ENCODE measurements at regions not wholly inside any gene's neighbourhood (a gene's known extent, or its start where the extent isn't known, plus 50 kb on each side); places are given as distances from the start of the nearest gene placed in this dataset.

DNA sequence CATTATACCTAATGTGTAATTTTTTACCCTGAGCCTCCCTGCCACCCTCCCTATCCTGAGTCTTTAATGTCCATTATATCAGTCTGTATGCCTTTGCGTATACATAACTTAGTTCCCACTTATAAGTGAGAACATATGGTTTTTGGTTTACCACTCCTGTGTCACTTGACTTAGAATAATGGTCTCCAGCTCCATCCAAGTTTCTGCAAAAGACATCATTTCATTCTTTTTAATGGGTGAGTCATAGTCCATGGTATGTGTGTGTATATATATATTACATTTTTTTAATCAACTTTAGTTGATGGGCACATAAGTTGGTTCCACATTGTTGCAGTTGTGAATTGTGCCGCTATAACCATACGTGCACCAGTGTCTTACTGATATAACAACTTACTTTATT lies 477.1 kb upstream of the NEGR1 start:
- Mint-ChIP-seq H3K9me3 (no peaks in the 10 kb centered on the region), H3K4me3 (no peak overlapping the region), H3K36me3 (ENCODE audit: low read depth) (no peaks in the 10 kb centered on the region), H3K27me3 (ENCODE audit: low read depth) (no peaks in the 10 kb centered on the region), H3K4me1 (no peaks in the 10 kb centered on the region), H3K27ac (no peak overlapping the region)
- TF ChIP-seq, protein P1, sequence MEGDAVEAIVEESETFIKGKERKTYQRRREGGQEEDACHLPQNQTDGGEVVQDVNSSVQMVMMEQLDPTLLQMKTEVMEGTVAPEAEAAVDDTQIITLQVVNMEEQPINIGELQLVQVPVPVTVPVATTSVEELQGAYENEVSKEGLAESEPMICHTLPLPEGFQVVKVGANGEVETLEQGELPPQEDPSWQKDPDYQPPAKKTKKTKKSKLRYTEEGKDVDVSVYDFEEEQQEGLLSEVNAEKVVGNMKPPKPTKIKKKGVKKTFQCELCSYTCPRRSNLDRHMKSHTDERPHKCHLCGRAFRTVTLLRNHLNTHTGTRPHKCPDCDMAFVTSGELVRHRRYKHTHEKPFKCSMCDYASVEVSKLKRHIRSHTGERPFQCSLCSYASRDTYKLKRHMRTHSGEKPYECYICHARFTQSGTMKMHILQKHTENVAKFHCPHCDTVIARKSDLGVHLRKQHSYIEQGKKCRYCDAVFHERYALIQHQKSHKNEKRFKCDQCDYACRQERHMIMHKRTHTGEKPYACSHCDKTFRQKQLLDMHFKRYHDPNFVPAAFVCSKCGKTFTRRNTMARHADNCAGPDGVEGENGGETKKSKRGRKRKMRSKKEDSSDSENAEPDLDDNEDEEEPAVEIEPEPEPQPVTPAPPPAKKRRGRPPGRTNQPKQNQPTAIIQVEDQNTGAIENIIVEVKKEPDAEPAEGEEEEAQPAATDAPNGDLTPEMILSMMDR (IDR thresholded peaks at IDR 0.05; ENCODE audit: unreplicated experiment in 3 of 3), result no peak

DNA sequence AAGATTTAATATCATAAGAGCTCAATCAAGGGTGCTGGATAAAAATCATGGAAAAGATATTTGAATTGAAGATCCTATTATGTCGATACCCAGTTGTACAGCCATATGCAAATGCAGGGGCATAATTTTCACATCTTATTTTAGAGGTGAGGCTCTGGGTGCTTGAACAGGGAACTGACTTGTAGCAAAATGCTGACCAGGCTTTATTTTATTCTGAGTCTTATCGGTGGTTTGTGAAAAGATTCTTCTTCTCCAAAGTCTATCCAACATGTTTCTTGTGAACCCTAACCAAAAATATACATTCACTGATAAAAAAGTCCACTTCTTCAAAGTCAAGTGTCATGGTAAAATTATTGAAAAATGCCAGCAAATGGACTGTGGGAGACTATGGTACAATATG lies 475.5 kb upstream of the NEGR1 start:
- TF ChIP-seq, protein P1 (IDR thresholded peaks at IDR 0.05; ENCODE audit: unreplicated experiment in 3 of 3), result no peak
- Mint-ChIP-seq H3K27ac (no peak overlapping the region), H3K27me3 (ENCODE audit: low read depth) (no peaks in the 10 kb centered on the region), H3K4me1 (no peaks in the 10 kb centered on the region), H3K9me3 (no peaks in the 10 kb centered on the region), H3K4me3 (no peak overlapping the region), H3K36me3 (ENCODE audit: low read depth) (no peaks in the 10 kb centered on the region)

DNA sequence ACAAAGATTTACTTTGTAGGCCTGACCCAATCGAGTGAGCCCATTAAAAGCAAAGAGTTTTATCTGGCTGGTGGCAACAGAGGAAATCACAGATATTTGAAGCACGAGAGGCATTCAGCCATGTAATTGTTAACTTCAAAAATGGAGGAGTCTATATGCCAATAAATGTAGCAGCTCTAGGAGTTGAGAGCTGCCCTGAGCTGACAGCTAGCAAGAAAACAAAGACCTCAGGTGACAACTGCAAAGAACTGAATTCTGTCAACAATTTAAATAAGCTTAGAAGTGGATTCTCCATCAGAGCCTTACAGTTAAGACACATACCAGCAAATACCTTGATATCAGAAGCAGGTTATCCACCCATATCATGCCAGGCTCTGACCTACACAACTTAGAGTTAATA lies 463.1 kb upstream of the NEGR1 start:
- H3K27me3 Mint-ChIP-seq (ENCODE audit: low read depth), result no peaks in the 10 kb centered on the region
- H3K4me1 Mint-ChIP-seq, result no peaks in the 10 kb centered on the region
- TF ChIP-seq, protein P1 (IDR thresholded peaks at IDR 0.05; ENCODE audit: unreplicated experiment in 3 of 3), result no peak
- no peaks in the 10 kb centered on the region for H3K36me3 Mint-ChIP-seq (ENCODE audit: low read depth)
- H3K9me3 Mint-ChIP-seq, result no peaks in the 10 kb centered on the region
- H3K27ac Mint-ChIP-seq, result no peak overlapping the region
- no peak overlapping the region for H3K4me3 Mint-ChIP-seq

DNA sequence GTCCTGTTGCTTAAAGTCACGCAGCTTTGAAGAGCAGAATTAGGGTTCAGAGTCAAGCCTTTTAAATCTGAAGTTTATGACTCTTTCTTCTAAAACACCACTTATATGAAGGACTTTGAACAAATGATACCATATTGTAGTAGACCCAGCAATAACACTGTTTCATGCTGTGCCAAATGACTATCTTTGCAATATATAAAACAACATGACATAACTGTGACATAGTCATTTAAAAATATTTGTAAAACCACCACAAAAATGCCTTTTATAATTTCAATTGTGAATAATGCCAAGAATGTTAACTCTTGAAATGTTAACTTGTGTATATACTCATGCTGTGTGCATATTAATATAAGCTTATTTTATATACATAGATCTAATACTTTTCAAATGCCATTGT lies 452.1 kb upstream of the NEGR1 start:
- Mint-ChIP-seq H3K36me3 (ENCODE audit: low read depth) (no peaks in the 10 kb centered on the region), H3K4me1 (no peaks in the 10 kb centered on the region), H3K27ac (no peak overlapping the region), H3K4me3 (no peak overlapping the region), H3K27me3 (ENCODE audit: low read depth) (peaks cover 3% of the 10 kb centered on the region), H3K9me3 (no peaks in the 10 kb centered on the region)
- TF ChIP-seq, protein P1 (IDR thresholded peaks at IDR 0.05; ENCODE audit: unreplicated experiment in 3 of 3), result no peak

DNA sequence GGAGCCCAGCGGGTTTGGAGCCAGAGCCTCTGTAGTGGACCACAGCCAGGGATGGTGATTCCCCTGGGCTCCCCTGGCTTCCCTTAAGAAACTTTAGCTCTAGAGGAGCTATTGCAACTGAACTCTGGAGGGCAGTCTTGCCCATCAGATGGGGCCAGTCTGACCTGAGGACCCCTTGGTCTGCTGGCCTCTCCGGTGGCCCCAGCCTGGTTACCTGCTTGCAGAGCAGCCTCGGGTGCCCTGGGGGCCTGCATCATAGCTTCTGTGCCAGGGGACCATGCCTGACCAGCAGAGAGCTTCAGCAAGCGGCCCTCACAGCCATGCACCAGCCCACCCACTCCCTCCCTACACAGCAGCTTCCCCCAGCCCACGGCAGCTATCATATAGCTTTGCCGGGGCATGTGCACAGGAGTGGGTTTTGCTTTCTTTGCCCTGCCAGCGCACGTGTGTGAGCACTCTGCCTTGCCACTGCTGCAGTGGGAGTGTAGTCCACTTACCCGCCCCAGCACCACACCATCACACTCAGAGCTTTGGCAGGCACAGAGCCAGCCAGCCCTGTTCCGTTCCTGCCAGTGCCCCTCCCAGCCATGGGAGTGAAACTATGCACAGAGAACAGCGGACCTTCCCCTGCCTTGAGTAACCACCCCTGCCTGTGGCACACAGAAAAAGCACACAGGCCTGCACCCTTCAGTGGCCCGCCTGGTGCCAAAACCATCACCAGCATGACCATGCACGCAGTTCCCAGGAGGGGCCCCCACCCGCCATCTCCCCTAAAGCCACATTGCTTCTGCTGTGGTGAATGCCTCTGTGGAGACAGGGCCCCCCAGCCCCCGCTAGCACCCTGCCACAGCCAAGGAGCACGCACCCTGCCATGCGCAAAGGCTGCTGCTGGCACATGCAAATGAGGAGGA lies 442.9 kb upstream of the NEGR1 start:
- Mint-ChIP-seq H3K36me3 (ENCODE audit: low read depth) (no peaks in the 10 kb centered on the region), H3K4me1 (no peaks in the 10 kb centered on the region), H3K4me3 (no peak overlapping the region), H3K27me3 (ENCODE audit: low read depth) (no peaks in the 10 kb centered on the region), H3K9me3 (peaks cover 3% of the 10 kb centered on the region), H3K27ac (no peak overlapping the region)
- TF ChIP-seq, protein P1 (IDR thresholded peaks at IDR 0.05; ENCODE audit: unreplicated experiment in 3 of 3), result peak in 1 of 3 experiments; percentile 25

DNA sequence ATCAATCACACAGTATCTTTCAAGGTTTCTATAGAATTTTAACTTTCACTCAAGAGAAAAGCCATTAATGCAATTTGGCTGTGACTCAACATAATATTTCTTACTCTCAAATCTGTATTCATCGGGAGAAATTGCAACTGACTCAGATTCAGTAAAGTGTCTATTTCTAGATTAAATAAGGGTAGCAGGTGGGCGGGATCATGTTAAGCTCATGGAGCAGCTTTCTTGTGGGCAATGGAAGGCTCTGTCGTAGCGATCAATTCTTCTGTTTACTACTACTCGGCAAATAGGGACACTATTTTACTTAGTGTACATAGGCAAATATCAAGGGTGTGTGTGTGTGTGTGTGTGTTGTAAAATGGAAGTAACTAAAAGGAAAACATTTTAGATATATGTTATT lies 423.6 kb upstream of the NEGR1 start:
- no peaks in the 10 kb centered on the region for H3K36me3 Mint-ChIP-seq (ENCODE audit: low read depth)
- H3K9me3 Mint-ChIP-seq, result no peaks in the 10 kb centered on the region
- TF ChIP-seq, protein P1 (IDR thresholded peaks at IDR 0.05; ENCODE audit: unreplicated experiment in 3 of 3), result no peak
- H3K27ac Mint-ChIP-seq, result no peak overlapping the region
- H3K4me1 Mint-ChIP-seq, result no peaks in the 10 kb centered on the region
- no peak overlapping the region for H3K4me3 Mint-ChIP-seq
- no peaks in the 10 kb centered on the region for H3K27me3 Mint-ChIP-seq (ENCODE audit: low read depth)

Data from nephron (organoid).